SU-DHL-6 (cell line): ENCODE measurements at regions not wholly inside any gene's neighbourhood (a gene's known extent, or its start where the extent isn't known, plus 50 kb on each side); places are given as distances from the start of the nearest gene placed in this dataset.

Experiments used
- H2AFZ ChIP-seq: fragments of 200-600 bp; sonication (generic); 2 replicates; pipeline ENCODE4 v1.6.1; 2014; ENCODE audit warnings: low read depth, mild to moderate bottlenecking, moderate library complexity, mixed read lengths, antibody characterized with exemption, low read length; ENCODE audit not compliant: severe bottlenecking
- H3F3A ChIP-seq: fragments of 200-600 bp; shearing (Covaris generic); 2 replicates; pipeline ENCODE4 v1.6.0; 2016; ENCODE audit warnings: antibody characterized with exemption, mild to moderate bottlenecking; ENCODE audit not compliant: insufficient read depth
- H3K27ac ChIP-seq: fragments of 200-600 bp; sonication (generic); 2 replicates; pipeline ENCODE4 v1.5.1; 2016; ENCODE audit warnings: low read depth, mild to moderate bottlenecking, low read length, moderate library complexity, mixed read lengths
- H3K27me3 ChIP-seq: fragments of 200-600 bp; sonication (generic), shearing (Covaris generic); 2 replicates; pipeline ENCODE4 v1.6.0; 2014; ENCODE audit warnings: mild to moderate bottlenecking, low read length
- H3K36me3 ChIP-seq: fragments of 200-600 bp; sonication (generic); 2 replicates; pipeline ENCODE4 v1.6.1; 2014; ENCODE audit warnings: mild to moderate bottlenecking, low read length, mixed read lengths
- H3K4me2 ChIP-seq: fragments of 300-600, 200-600 bp; shearing (Covaris generic), sonication (generic); 2 replicates; pipeline ENCODE4 v1.6.0; 2014; ENCODE audit warnings: low read length, low read depth, mild to moderate bottlenecking; ENCODE audit not compliant: poor library complexity, severe bottlenecking
- H3K4me3 ChIP-seq: fragments of 200-600 bp; sonication (generic); 2 replicates; pipeline ENCODE4 v1.5.1; 2014; ENCODE audit warnings: antibody characterized with exemption, low read length, mild to moderate bottlenecking, mixed read lengths; ENCODE audit not compliant: insufficient read depth, poor library complexity, severe bottlenecking
- H3K79me2 ChIP-seq: fragments of 200-600 bp; sonication (generic); 2 replicates; pipeline ENCODE4 v1.6.1; 2014; ENCODE audit warnings: mild to moderate bottlenecking, low read length, moderate library complexity; ENCODE audit not compliant: insufficient read depth
- H3K9ac ChIP-seq: fragments of 200-600 bp; sonication (generic); 2 replicates; pipeline ENCODE4 v1.7.0; 2014; ENCODE audit warnings: mild to moderate bottlenecking, low read length
- H3K9me2 ChIP-seq: fragments of 200-600 bp; sonication (generic); replicated peaks from 2 replicates; pipeline ENCODE4 v1.6.1; 2014; ENCODE audit warnings: low read length; ENCODE audit not compliant: insufficient read depth
- H3K9me3 ChIP-seq: fragments of 200-600 bp; sonication (generic); 2 replicates; pipeline ENCODE4 v1.6.1; 2014; ENCODE audit warnings: low read length, mixed read lengths; ENCODE audit not compliant: insufficient read depth
- H4K20me1 ChIP-seq: fragments of 200-600 bp; sonication (generic); 2 replicates; pipeline ENCODE4 v1.6.1; 2014; ENCODE audit warnings: low read depth, mild to moderate bottlenecking, antibody characterized with exemption, low read length, moderate library complexity, mixed read lengths
- CTCF ChIP-seq: fragments of 200-600 bp; sonication (generic); IDR thresholded peaks from one replicate; pipeline ENCODE4 v1.5.1; 2017; ENCODE audit warnings: antibody characterized with exemption, mild to moderate bottlenecking, low read length, moderate library complexity; ENCODE audit not compliant: insufficient read depth, poor library complexity, severe bottlenecking
- EZH2phosphoT487 ChIP-seq: fragments of 200-600 bp; sonication (generic), shearing (Covaris generic); conservative IDR thresholded peaks from 2 replicates; pipeline ENCODE4 v1.6.1; 2018; ENCODE audit warnings: mild to moderate bottlenecking, antibody characterized with exemption, low read length, moderate library complexity, mixed read lengths

DNA sequence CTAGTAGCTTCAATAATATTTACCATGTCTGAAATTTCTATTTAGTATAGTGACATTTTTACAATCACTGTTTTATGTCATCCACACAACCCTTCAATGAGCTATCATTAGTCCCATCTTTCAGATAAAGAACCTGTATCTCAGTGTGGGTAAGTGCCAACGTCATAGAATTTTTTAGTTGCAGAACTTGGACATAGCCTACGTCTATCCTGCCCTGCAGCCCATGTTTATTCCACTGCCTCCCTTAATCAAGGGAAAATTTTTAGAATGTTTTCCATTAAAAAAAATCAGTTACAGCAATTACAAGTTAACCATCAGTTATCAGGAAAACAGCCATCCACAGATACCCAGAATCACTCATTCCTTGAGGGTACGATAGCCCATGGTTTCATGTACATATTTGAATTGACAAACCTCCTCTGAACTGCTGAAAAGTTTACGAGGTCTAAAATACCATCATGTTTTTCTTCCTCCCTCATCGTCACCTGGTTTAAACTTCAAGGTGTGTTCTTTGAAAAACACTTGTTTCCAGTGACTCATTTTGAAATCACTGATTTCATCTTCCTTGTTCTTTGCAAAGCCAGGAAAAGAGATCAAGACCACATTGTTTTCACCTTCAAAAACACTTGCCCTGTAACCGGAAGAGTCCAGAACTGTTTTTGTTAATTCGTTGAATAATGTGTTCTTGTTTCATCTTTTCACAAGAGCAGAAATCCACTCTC, 100.9 kb downstream of the FAM76B start:
- Histone ChIP-seq H3K27ac (no peak overlapping the region), H3F3A (no peaks in the 10 kb centered on the region), H3K9me3 (no peaks in the 10 kb centered on the region), H3K4me3 (no peak overlapping the region), H3K4me2 (no peak overlapping the region), H4K20me1 (no peaks in the 10 kb centered on the region), H3K79me2 (no peaks in the 10 kb centered on the region), H3K27me3 (no peaks in the 10 kb centered on the region), H2AFZ (no peak overlapping the region), H3K9ac (no peak overlapping the region), H3K9me2 (no peaks in the 10 kb centered on the region), H3K36me3 (no peaks in the 10 kb centered on the region)
- no peak for TF ChIP-seq CTCF
- no peak for TF ChIP-seq EZH2phosphoT487

GRCh38 chr11:95688015-95688414, 101.6 kb downstream of the FAM76B start:
- no peaks in the 10 kb centered on the region for H3F3A ChIP-seq
- H3K9me2 ChIP-seq, result no peaks in the 10 kb centered on the region
- no peak overlapping the region for H3K4me2 ChIP-seq
- H3K79me2 ChIP-seq, result no peaks in the 10 kb centered on the region
- H3K9me3 ChIP-seq, result no peaks in the 10 kb centered on the region
- no peaks in the 10 kb centered on the region for H3K36me3 ChIP-seq
- no peak overlapping the region for H3K4me3 ChIP-seq
- no peak overlapping the region for H2AFZ ChIP-seq
- no peaks in the 10 kb centered on the region for H3K27me3 ChIP-seq
- H3K9ac ChIP-seq, result no peak overlapping the region
- no peaks in the 10 kb centered on the region for H4K20me1 ChIP-seq
- no peak overlapping the region for H3K27ac ChIP-seq
- TF ChIP-seq EZH2phosphoT487 (no peak), CTCF (no peak)

GRCh38 chr11:95686265-95686664, 103.3 kb downstream of the FAM76B start:
- H3K9me2 ChIP-seq, result no peaks in the 10 kb centered on the region
- no peaks in the 10 kb centered on the region for H3K36me3 ChIP-seq
- H2AFZ ChIP-seq, result no peak overlapping the region
- no peaks in the 10 kb centered on the region for H3K79me2 ChIP-seq
- no peak overlapping the region for H3K4me2 ChIP-seq
- H3K4me3 ChIP-seq, result no peak overlapping the region
- no peaks in the 10 kb centered on the region for H3K9me3 ChIP-seq
- no peak overlapping the region for H3K27ac ChIP-seq
- H4K20me1 ChIP-seq, result no peaks in the 10 kb centered on the region
- no peaks in the 10 kb centered on the region for H3F3A ChIP-seq
- no peaks in the 10 kb centered on the region for H3K27me3 ChIP-seq
- no peak for TF ChIP-seq EZH2phosphoT487
- no peak for TF ChIP-seq CTCF
- no peak overlapping the region for H3K9ac ChIP-seq
